ENCODE measurements at regions not wholly inside any gene's neighbourhood (a gene's known extent, or its start where the extent isn't known, plus 50 kb on each side); places are given as distances from the start of the nearest gene placed in this dataset.

GRCh38 chr11:129290966-129291365 lies 84.7 kb upstream of the BARX2 start:
- TF ChIP-seq CTCF (IDR thresholded peaks at IDR 0.05; ENCODE audit: low read depth, low read length): no peak
- Histone ChIP-seq H3K4me3 (ENCODE audit: low read depth, low read length) (no peak overlapping the region), H3K36me3 (no peaks in the 10 kb centered on the region), H3K9me3 (ENCODE audit: severe bottlenecking) (no peaks in the 10 kb centered on the region), H3K27ac (no peak overlapping the region), H3K27me3 (ENCODE audit: insufficient read depth, low read depth, severe bottlenecking) (no peaks in the 10 kb centered on the region)
- no peak for DNase-seq

- no peaks in the 10 kb centered on the region for H3K36me3 ChIP-seq
- H3K27ac ChIP-seq: no peak overlapping the region
- DNase-seq: no peak
- H3K4me3 ChIP-seq (ENCODE audit: low read depth, low read length): no peak overlapping the region
- H3K9me3 ChIP-seq (ENCODE audit: severe bottlenecking): no peaks in the 10 kb centered on the region
- no peak for TF ChIP-seq CTCF (IDR thresholded peaks at IDR 0.05; ENCODE audit: low read depth, low read length)
- H3K27me3 ChIP-seq (ENCODE audit: insufficient read depth, low read depth, severe bottlenecking): no peaks in the 10 kb centered on the region
Observed at GRCh38 chr11:129289350-129290040, 86.2 kb upstream of the BARX2 start.

- H3K36me3 ChIP-seq: no peaks in the 10 kb centered on the region
- H3K27me3 ChIP-seq (ENCODE audit: insufficient read depth, low read depth, severe bottlenecking): no peaks in the 10 kb centered on the region
- no peak for TF ChIP-seq CTCF (IDR thresholded peaks at IDR 0.05; ENCODE audit: low read depth, low read length)
- no peak overlapping the region for H3K4me3 ChIP-seq (ENCODE audit: low read depth, low read length)
- H3K9me3 ChIP-seq (ENCODE audit: severe bottlenecking): no peaks in the 10 kb centered on the region
- H3K27ac ChIP-seq: no peak overlapping the region
- no peak for DNase-seq
Observed at GRCh38 chr11:129287920-129288319, 87.7 kb upstream of the BARX2 start.

- TF ChIP-seq CTCF (IDR thresholded peaks at IDR 0.05; ENCODE audit: low read depth, low read length): no peak
- H3K27ac ChIP-seq: no peak overlapping the region
- H3K36me3 ChIP-seq: no peaks in the 10 kb centered on the region
- no peaks in the 10 kb centered on the region for H3K27me3 ChIP-seq (ENCODE audit: insufficient read depth, low read depth, severe bottlenecking)
- H3K4me3 ChIP-seq (ENCODE audit: low read depth, low read length): no peak overlapping the region
- H3K9me3 ChIP-seq (ENCODE audit: severe bottlenecking): no peaks in the 10 kb centered on the region
- DNase-seq: no peak
Observed at GRCh38 chr11:129286813-129287212, 88.8 kb upstream of the BARX2 start.

- no peaks in the 10 kb centered on the region for H3K36me3 ChIP-seq
- no peak for TF ChIP-seq CTCF (IDR thresholded peaks at IDR 0.05; ENCODE audit: low read depth, low read length)
- no peak for DNase-seq
- H3K4me3 ChIP-seq (ENCODE audit: low read depth, low read length): no peak overlapping the region
- H3K27me3 ChIP-seq (ENCODE audit: insufficient read depth, low read depth, severe bottlenecking): no peaks in the 10 kb centered on the region
- H3K9me3 ChIP-seq (ENCODE audit: severe bottlenecking): no peaks in the 10 kb centered on the region
- no peak overlapping the region for H3K27ac ChIP-seq
Observed at GRCh38 chr11:129285402-129285786, 90.3 kb upstream of the BARX2 start.

- H3K4me3 ChIP-seq (ENCODE audit: low read depth, low read length): no peak overlapping the region
- no peak overlapping the region for H3K27ac ChIP-seq
- no peaks in the 10 kb centered on the region for H3K9me3 ChIP-seq (ENCODE audit: severe bottlenecking)
Observed at GRCh38 chr11:129283141-129283540, 91.0 kb upstream of the ARHGAP32 start.

More at GRCh38 chr11:129283141-129283540, 91.0 kb upstream of the ARHGAP32 start:
- Histone ChIP-seq H3K36me3 (no peaks in the 10 kb centered on the region), H3K27me3 (ENCODE audit: insufficient read depth, low read depth, severe bottlenecking) (no peaks in the 10 kb centered on the region)
- no peak for TF ChIP-seq CTCF (IDR thresholded peaks at IDR 0.05; ENCODE audit: low read depth, low read length)
- DNase-seq: no peak

Measured in WERI-Rb-1 (cell line).